ENCODE measurements at regions not wholly inside any gene's neighbourhood (a gene's known extent, or its start where the extent isn't known, plus 50 kb on each side); places are given as distances from the start of the nearest gene placed in this dataset.

- Histone ChIP-seq H4K20me1 (ENCODE audit: insufficient read depth, low read length) (no peaks in the 10 kb centered on the region), H3K9me3 (ENCODE audit: low read depth, low read length) (peaks cover 4% of the 10 kb centered on the region), H3K27me3 (ENCODE audit: insufficient read depth, low read length) (no peaks in the 10 kb centered on the region), H3K27ac (ENCODE audit: low read depth, low read length) (no peak overlapping the region), H3K4me3 (ENCODE audit: insufficient read depth, low read length) (no peak overlapping the region), H3K36me3 (ENCODE audit: insufficient read depth, low read length) (no peaks in the 10 kb centered on the region), H3K79me2 (ENCODE audit: insufficient read depth, low read length) (no peaks in the 10 kb centered on the region), H2AFZ (ENCODE audit: low read length) (no peak overlapping the region), H3K4me2 (ENCODE audit: insufficient read depth, low read length) (no peak overlapping the region), H3K4me1 (ENCODE audit: insufficient read depth, low read length) (no peaks in the 10 kb centered on the region)
- TF ChIP-seq CTCF (IDR thresholded peaks at IDR 0.05; ENCODE audit: extremely low read depth, low read depth, low read length) = no peak
- no peak for DNase-seq (ENCODE audit: insufficient read length, low spot score, missing footprints)
These were observed 1260.2 kb downstream of the ADGRL3 start for GRCh38 chr4:62460329-62460728.

- H4K20me1 ChIP-seq (ENCODE audit: insufficient read depth, low read length) = no peaks in the 10 kb centered on the region
- no peak overlapping the region for H3K4me2 ChIP-seq (ENCODE audit: insufficient read depth, low read length)
- no peaks in the 10 kb centered on the region for H3K79me2 ChIP-seq (ENCODE audit: insufficient read depth, low read length)
- DNase-seq (ENCODE audit: insufficient read length, low spot score, missing footprints) = no peak
- H3K27ac ChIP-seq (ENCODE audit: low read depth, low read length) = no peak overlapping the region
- no peaks in the 10 kb centered on the region for H3K27me3 ChIP-seq (ENCODE audit: insufficient read depth, low read length)
- no peaks in the 10 kb centered on the region for H3K4me1 ChIP-seq (ENCODE audit: insufficient read depth, low read length)
- peaks cover 4% of the 10 kb centered on the region for H3K9me3 ChIP-seq (ENCODE audit: low read depth, low read length)
- no peak for TF ChIP-seq CTCF (IDR thresholded peaks at IDR 0.05; ENCODE audit: extremely low read depth, low read depth, low read length)
- no peak overlapping the region for H2AFZ ChIP-seq (ENCODE audit: low read length)
- no peaks in the 10 kb centered on the region for H3K36me3 ChIP-seq (ENCODE audit: insufficient read depth, low read length)
- H3K4me3 ChIP-seq (ENCODE audit: insufficient read depth, low read length) = no peak overlapping the region
These were observed 1257.2 kb downstream of the ADGRL3 start for GRCh38 chr4:62457356-62457755.

GRCh38 chr4:62455871-62456270, 1255.7 kb downstream of the ADGRL3 start:
- TF ChIP-seq CTCF (IDR thresholded peaks at IDR 0.05; ENCODE audit: extremely low read depth, low read depth, low read length) = no peak
- no peak overlapping the region for H3K4me2 ChIP-seq (ENCODE audit: insufficient read depth, low read length)
- H3K4me3 ChIP-seq (ENCODE audit: insufficient read depth, low read length) = no peak overlapping the region
- H3K27ac ChIP-seq (ENCODE audit: low read depth, low read length) = no peak overlapping the region
- no peaks in the 10 kb centered on the region for H3K36me3 ChIP-seq (ENCODE audit: insufficient read depth, low read length)
- no peak overlapping the region for H2AFZ ChIP-seq (ENCODE audit: low read length)
- peaks cover 4% of the 10 kb centered on the region for H3K9me3 ChIP-seq (ENCODE audit: low read depth, low read length)
- no peaks in the 10 kb centered on the region for H3K27me3 ChIP-seq (ENCODE audit: insufficient read depth, low read length)
- H4K20me1 ChIP-seq (ENCODE audit: insufficient read depth, low read length) = no peaks in the 10 kb centered on the region
- H3K4me1 ChIP-seq (ENCODE audit: insufficient read depth, low read length) = no peaks in the 10 kb centered on the region
- no peaks in the 10 kb centered on the region for H3K79me2 ChIP-seq (ENCODE audit: insufficient read depth, low read length)
- no peak for DNase-seq (ENCODE audit: insufficient read length, low spot score, missing footprints)

- no peaks in the 10 kb centered on the region for H3K79me2 ChIP-seq (ENCODE audit: insufficient read depth, low read length)
- no peaks in the 10 kb centered on the region for H3K36me3 ChIP-seq (ENCODE audit: insufficient read depth, low read length)
These were observed 1254.4 kb downstream of the ADGRL3 start for GRCh38 chr4:62454535-62454934.

More at GRCh38 chr4:62454535-62454934, 1254.4 kb downstream of the ADGRL3 start:
- Histone ChIP-seq H3K4me1 (ENCODE audit: insufficient read depth, low read length) (no peaks in the 10 kb centered on the region), H3K4me2 (ENCODE audit: insufficient read depth, low read length) (no peak overlapping the region), H3K27ac (ENCODE audit: low read depth, low read length) (no peak overlapping the region), H2AFZ (ENCODE audit: low read length) (no peak overlapping the region), H3K9me3 (ENCODE audit: low read depth, low read length) (no peaks in the 10 kb centered on the region), H3K4me3 (ENCODE audit: insufficient read depth, low read length) (no peak overlapping the region), H4K20me1 (ENCODE audit: insufficient read depth, low read length) (no peaks in the 10 kb centered on the region), H3K27me3 (ENCODE audit: insufficient read depth, low read length) (no peaks in the 10 kb centered on the region)
- no peak for TF ChIP-seq CTCF (IDR thresholded peaks at IDR 0.05; ENCODE audit: extremely low read depth, low read depth, low read length)
- DNase-seq (ENCODE audit: insufficient read length, low spot score, missing footprints) = no peak

Measured in osteoblast (primary cell).